NCI-H748 (cell line): ENCODE measurements at regions not wholly inside any gene's neighbourhood (a gene's known extent, or its start where the extent isn't known, plus 50 kb on each side); places are given as distances from the start of the nearest gene placed in this dataset.
"Not testable (repeated sequence)": the region's sequence is repeated elsewhere in the genome, so short reads cannot be mapped to it uniquely, and the experiment has no call there.

ENCODE experiments used
- DNase-seq: peaks from one replicate; lab custom pipeline; 2025; ENCODE audit not compliant: unreplicated experiment; lab: John Stamatoyannopoulos, UW

DNA sequence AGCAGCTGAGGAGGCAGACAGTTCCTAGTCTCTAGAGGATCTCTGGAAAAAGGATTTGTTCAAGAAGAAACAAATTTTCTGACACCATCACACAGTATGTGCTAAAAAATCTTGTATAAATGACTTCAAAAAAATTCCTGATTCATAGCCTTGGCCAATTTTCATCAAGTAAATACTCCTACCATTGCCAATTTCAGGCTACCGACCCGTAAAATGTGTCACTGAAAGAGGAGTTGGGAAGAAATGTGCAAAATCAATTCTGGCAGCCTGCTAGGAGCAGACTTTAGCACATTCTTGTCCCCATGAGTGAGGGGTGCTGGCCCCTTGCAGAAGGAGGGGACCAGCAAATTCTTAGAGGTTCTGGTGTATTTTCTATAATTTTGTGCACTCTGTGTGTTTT lies 109.4 kb downstream of the TMEM30B start:
- no peak for DNase-seq

DNA sequence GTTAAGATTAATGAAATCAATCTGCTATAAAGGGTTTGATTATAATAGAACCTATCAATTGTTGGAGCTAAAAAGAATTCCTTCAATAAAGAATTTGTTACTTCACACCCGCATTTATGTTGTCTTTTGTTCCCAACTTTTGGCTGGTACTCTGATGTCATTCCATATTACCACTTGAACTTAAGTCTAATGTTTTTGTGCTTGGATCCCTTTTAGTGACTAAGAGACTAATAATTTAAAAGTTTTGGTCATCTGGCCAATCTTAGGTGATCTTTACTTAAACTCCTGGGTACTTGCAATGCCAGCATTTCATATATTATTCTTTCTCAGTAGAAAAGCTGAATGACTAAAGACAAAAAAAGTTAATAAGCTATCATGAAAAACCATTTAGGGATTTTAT lies 113.0 kb downstream of the TMEM30B start:
- DNase-seq, result no peak

DNA sequence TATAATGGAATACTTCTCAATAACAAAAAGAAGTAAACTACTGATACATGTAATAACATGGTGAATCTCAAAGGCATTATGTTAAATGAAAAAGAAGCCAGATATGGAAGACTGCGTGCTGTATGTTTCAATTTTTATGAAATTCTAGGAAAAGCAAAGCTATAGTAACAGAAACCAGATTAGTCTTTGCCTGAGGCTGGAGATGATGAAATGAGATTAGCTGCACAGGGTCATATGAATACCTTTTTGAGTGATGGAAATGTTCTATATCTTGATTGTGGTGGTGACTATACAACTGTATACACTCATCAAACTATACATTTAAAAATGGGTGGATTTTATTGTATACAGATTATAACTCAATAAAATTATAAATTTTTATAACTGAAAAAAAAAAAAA lies 113.5 kb downstream of the TMEM30B start:
- DNase-seq, result no peak

DNA sequence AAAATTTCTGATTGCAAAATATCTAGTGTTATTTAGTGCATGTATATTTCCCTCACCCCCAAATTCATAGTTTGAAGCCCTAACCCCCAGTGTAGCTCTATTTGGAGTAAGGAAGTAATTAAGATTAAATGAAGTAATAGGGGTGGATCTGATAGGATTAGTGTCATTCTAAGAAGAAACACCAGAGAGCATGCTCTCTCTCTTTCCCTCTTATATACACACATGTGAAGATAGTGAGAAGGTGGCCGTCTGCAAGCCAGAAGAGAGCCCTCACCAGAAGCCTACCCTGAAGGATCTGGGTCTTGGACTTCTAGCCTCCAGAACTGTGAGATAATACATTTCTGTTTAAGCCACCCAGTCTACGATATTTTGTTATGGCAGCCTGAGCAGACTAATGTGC lies 120.3 kb downstream of the TMEM30B start:
- no peak for DNase-seq

DNA sequence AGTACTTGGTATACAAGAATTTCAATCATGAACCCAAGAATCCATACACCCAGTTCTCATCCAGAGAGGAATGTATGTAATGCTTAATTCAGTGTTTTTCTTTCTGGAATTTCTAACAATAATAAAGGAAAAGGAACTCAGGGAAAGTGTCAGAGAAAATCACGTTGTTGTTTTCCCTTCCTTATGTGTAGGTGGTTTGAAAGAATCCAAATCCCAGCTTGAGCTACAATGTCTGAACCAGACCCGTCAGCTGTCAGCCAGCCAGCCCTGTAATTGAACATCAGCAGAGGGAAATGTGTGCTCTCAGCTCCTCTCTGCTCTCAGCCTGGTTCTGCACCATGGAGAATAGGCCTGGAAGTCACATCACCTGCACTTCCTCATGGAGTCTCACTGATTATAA lies 126.5 kb downstream of the TMEM30B start:
- DNase-seq, result no peak

DNA sequence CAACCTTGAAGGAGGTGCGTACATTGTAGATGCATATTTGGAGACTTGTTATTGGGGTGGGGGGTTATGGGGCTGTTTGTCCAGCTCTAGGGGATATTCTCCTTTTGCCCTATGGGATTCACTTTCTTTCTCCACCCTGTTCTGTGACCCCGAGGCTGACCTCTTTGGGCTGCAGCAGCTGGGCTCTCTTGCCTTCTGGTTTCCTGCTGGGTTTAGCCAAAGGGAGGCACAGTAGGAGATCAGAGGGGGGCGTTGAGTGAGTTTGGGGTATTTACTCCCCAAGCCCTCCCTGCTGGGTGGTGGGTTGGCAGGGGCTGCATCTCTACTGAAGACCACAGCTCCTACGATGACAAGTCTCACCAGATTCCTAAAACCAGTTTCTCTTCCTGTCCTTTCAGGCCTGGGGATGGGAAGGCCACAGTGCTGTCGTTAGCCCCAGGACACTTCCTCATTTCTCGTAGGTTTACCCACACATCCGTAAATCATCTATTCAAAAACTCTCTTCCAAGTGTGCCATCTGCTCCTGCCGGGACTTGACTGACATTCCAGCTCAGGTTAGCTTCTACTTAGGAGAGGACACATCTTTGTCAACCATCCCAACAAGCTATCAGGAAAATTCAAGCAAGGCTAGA lies 127.1 kb downstream of the TMEM30B start:
- DNase-seq, result no peak

DNA sequence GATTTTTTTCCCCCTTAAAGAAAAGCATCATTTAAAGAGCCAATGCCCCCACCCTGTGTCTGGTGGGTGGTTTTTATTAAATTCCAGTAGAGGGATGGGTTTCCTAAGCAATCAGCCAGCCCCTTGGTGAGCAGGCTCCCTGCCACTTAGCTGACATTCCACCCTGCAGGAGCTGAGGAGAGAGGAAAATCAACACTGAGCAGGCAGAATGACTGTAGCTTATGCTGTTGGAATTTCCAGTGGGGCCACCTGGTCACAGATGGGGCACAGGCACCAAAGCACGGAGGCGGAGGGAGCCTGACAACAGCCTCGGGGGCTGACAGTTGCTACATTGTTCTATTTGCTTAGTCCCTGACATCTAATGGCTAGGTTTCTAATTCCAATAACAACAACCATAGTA lies 127.7 kb downstream of the TMEM30B start:
- DNase-seq, result peak; percentile 50

DNA sequence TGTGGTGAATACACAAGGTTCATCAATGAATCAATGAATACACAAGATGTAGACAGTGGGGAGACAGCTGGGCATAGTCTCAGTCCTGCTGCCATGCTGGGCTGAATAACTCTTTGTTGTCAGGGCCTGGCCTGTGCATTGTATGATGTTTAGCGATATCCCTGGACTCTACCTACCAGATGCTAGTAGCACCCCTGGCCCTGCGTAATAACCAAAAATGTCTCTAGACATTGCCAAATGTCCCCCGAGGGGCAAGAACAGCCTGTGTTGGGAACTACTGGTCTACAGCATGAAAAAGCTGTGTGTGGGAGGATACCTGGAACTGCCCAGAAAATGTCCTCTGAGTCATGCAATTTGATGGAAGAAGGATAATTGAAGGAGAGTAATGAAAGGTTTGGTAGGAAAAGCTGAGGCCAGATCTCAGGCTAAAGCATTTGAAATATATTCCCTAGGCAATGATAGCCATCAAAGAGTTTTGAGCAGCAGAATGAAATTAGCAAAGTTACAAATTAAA lies 128.2 kb downstream of the TMEM30B start:
- peak; percentile 59 for DNase-seq

DNA sequence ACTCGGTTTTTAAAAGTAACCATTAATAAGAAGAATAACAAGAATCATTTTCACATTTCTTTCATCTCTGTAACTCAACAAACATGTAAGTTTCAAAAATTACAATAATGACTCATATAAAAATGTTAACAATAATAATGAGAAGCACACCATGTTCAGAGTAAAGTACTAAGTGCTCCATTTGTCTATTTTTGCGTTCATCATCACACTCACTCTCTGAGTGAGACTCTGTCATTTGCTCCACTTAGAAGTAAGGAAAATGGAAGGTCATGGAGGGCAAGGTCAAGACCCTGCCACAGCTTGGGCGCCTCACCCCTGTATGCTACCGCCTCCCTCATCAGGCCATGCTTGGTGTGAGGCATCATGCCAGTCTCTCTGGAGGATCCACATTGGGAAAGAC lies 129.9 kb downstream of the TMEM30B start:
- DNase-seq, result no peak

DNA sequence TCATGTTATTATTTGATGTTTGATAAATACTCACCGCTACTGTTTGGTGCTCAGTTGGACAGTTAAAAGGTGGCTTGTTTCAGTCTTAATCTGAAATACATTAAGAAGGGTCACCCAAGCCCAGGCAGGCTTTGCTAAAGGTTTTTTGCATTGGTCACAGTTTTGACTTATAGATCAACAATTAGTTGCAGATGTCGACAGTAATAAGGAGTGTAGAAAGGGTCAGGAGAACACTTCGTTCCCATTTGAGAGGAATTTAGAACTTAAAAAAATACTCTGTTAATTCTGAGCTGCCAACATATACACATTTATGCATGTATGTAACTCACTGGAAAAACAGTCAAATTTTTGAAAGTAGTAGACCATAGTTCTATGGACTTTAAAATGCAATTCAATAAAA lies 130.3 kb downstream of the TMEM30B start:
- no peak for DNase-seq

DNA sequence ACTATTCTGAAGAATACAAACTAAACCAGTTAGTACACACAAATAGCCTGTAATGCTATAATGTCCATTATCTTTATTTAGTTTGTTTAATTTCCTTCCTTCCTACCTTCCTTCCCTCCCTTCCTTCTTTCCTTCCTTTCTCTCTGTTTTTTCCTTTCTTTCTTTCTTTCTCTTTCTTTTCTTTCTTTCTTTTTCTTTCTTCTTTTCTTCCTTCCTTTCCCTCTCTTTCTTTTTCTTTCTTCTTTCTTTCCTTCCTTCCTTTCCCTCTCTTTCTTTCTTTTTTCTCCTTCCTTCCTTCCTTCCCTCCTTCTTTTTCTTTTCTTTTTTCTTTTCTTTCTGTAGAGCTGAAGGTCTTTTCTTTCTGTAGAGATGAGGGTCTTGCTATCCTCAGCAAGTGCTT lies 131.2 kb downstream of the TMEM30B start:
- DNase-seq, result no peak

DNA sequence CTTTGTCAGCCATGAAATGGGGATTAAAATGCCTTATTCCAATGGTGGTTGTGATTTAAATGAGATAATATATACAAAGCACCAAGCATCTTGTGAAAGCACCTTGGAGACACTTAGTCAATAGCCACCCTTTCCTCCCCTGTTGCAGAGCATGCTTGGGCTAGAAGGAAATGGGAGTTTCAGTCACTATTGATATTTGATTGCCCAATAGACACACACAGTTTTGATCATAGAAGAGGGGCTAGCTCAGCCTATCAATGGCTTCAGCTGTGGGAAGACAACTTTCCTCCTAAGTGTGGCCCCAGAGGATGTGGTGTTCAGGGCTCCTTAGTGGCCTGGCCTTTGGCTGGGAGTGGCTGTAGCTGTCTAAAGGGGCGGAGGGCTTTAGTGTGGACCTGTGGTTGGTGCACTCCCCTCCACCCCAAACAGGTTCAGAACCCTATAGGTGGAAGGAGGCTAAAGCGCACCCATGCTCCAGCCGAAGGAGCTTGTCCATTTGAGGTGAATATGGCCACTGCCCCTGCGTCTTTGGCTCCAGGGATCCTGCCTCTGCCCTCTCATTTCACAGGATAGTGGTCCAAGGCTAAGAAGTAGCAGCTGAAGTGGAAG lies 132.3 kb downstream of the TMEM30B start:
- DNase-seq, result no peak

DNA sequence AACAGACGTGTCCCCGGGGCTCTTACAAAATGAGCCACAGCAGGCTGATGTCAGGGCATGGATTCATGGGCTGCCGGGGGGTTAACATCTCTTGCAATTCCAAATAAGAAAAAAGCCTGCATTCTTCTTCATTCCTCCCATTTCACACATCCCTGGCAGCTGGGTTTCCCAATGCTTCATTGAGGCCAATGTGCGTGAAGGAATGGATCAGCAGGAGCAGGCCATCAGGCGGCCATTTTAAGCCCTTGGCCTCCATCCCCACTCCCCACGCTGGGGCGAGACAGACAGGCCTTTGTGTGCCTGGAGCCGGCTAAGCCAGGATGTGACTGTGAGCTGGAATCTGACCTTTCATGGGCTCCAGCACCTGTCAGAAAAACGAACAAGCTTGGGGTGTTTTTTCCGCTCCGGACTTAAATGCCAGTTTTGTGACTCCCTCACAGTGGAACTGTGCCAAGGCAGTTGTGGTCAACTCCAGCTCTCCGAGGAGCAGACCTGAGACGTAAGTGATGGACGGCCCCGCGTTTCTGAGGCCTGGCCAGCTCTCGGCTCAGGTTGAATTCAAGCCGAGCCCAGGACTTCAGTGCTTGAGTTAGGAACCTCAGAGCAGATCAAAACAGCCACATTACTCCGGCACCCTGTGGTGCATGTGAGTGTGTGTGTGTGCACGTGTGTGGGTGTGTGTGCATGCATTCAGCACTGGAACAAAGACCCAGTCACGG lies 133.1 kb downstream of the TMEM30B start:
- DNase-seq, result no peak

DNA sequence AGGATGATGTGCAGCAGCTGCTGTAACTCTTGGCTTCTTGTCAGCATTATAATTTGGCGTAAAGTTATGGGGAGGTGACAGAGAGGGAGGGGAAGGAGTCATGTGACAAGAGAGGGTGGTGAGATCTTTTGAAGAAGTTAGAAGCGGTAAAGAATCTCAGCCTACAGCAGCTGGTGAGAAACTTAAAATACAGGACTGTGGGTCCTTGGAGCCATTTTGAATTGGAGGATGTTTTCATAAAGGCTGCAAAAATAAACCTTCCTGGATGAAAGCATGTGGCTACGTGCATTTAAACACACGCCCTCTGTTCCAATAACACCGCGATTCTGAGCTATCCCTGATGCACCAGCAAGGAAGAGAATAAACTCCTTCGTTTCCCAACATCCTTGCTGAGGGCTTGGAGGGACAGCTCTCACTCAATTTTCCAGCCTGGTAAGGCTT lies 133.7 kb downstream of the TMEM30B start:
- DNase-seq, result peak; percentile 14

DNA sequence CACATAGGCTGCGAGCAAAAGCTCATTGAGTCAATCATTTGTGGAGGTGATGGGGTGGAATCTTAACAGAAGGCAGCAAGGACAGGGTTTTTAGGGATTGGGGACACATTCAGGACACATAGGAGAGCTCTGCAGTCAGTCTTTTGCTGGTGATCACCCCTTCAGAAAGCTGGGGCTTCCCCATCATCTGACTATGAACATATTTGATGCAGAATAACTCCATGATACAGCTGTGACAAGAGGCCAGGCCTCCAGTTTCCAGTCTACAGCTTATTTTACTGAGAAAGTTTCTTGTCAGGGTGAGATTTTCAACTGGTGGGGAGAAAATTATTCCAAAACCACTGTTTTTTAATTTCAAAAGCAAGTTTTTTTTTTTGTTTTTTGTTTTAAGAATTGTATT lies 134.2 kb downstream of the TMEM30B start:
- no peak for DNase-seq

DNA sequence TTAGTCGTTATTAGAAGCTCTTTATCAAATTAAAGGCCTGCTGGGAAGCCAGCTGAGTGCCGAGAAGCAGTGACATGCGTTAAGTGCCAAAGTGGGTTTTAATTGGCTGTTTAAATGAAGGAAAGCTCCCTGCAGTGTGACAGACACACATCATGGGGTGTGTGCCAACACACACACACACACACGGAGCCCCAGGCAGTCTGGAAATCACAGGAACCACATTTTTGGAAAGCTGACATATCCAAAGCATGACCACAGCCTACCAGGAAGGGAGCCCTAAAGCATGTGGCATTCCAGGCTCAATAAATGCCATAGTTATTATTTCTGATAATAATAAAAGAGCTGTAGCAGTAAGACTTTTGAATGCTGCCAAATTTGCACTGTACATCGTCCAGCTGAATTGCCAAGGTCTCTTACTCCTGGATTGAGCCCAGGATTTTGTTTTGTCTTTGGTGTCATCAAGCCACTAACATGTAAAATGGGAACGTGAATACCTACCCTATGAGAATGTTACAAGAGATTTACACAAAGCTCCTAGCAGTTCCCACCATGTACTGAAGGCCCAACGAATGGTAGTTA lies 135.1 kb downstream of the TMEM30B start:
- peak; percentile 98 for DNase-seq

DNA sequence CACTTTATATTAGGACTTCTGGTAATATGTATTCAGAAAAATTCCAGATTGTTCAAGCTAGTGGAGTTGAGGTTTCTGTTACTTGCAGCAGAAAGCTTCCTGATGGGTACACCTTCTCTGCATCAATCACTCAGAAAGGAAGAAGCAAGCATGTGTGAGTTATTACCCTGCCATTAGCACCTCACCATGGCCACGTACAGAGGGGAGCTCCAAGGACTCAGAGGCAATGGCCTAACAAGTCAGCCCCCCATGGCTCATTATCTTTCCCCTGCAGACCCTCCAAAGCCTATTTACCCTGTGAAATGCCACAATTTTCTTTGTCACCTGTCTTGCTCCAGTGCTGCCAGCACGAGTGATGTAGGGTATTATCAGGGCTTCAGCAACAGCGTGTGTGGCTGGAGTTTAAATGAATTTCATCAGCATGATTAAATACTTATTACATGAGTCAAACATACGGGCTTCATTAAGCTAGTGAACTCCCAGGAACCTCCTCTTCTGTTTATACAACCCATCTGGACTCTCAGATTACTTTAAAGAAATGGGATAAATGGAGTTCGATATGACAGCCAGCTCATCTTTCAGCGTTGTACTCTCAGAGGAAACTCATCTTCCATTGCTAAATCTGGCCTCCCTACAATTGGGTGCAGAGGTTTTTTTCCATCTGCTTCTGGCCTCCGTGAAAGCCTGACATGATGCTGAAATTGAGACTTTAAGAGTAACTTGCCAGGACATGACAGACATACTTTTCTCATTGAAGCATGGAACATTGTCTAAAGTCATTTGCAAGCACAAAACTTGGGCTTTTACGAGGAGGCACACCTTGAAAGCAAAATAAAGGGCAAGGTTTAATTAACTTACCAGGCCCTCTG lies 135.9 kb downstream of the TMEM30B start:
- no peak for DNase-seq

DNA sequence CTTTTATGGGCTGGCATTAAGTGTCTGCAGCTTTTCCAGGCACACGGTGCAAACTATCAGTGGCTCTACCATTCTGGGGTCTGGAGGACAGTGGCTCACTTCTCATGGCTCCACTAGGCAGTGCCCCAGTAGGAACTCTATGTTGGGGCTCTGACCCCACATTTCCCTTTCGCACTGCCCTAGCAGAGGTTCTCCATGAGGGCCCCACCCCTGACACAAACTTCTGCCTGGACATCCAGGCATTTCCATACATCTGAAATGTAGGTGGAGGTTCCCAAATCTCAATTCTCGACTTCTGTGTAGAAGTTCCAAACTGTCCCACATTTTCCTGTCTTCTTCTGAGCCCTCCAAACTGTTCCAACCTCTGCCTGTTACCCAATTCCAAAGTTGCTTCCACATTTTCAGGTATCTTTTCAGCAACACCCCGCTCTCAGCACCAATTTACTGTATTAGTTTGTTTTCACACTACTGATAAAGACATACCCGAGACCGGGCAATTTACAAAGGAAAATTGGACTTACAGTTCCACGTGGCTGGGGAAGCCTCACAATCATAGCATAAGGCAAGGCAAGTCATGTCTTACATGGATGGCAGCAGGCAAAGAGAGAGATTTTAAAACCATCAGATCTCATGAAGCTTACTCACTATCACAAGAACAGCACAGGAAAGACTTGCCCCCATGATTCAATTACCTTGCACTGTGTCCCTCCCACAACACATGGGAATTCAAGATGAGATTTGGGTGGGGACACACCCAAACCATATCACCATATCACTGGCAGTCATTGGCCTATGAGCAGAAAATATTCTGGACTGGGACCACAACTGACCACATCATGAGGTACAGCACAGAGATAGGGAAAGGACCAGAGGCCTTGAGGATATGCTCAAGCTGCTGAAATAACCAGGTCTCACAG lies 136.8 kb downstream of the TMEM30B start:
- DNase-seq, result not testable (repeated sequence)

DNA sequence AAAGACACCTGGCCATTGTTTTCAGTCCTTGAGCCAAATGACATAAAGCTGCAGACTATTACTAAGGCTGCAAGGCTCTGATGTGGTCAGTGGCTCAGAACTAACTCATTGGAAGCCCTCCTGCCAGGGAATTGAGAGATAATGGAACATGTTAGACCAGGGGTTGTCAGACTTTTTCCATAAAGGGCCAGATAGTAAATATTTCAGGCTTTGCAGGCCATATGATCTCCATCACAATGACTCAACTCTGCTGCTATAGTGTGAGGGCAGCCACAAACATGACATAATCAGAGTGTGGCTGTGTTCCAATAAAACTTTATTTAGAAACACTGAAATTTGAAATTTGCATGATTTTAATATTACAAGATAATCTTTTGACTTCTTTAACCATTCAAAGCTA lies 140.3 kb downstream of the TMEM30B start:
- peak; percentile 30 for DNase-seq

DNA sequence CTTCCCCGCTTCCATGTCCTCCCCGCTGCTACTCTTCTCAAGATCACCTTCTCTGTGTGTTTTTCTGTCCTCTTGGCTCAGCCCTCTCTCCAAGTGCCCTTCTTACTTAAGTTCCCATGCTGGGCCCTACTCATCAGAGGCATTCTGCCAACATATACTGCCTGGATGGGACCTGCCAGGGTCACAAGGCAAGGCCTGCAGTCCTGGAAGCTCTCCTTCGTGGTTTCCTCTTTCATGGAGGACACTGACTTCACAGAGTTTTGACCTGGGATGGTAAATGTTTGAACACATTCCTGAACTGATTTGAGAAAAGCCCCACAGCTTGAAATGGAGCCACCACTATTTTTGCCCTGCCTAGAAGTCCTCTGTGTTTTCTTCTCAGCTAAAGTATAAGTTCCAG lies 140.9 kb downstream of the TMEM30B start:
- no peak for DNase-seq
